H4 (cell line): ENCODE measurements at regions not wholly inside any gene's neighbourhood (a gene's known extent, or its start where the extent isn't known, plus 50 kb on each side); places are given as distances from the start of the nearest gene placed in this dataset.

ENCODE experiments used
- DNase-seq: peaks from one replicate; pipeline ENCODE4 v3.0.0-alpha.2; 2015; ENCODE audit warnings: low spot score

- no peak for DNase-seq
Measured at GRCh38 chr14:25757364-25757763, 707.4 kb upstream of the STXBP6 start.

GRCh38 chr14:25756876-25757275, 706.9 kb upstream of the STXBP6 start:
- DNase-seq = no peak

- peak; percentile 3 for DNase-seq
Measured at GRCh38 chr14:25753130-25753529, 703.2 kb upstream of the STXBP6 start.

- DNase-seq = no peak
Measured at GRCh38 chr14:25750436-25750835, 700.5 kb upstream of the STXBP6 start.
